ENCODE measurements at regions not wholly inside any gene's neighbourhood (a gene's known extent, or its start where the extent isn't known, plus 50 kb on each side); places are given as distances from the start of the nearest gene placed in this dataset.

DNA sequence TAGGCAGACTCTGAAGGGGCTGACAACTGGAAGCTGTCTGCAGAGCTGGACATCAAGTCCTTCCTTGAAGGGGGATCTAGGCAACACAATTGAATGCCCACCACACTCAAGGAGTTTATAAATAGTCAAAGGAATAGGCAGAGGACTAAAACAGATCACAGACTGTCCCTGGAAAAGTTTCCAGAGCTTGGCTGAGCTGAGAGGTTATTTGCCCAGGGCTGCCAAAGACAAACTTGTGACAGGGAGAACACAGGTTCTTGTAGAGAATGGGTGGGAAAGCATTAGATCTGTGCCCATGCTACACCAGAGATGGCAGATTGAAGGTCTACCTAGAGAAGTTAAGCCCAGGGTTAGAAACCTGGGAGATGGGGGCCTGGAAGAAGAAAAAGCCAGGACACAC lies 344.6 kb downstream of the MID1IP1 start:
- no peak for DNase-seq
- H3K27ac ChIP-seq (ENCODE audit: low read length, poor library complexity, severe bottlenecking) = no peak overlapping the region
- no peak overlapping the region for H2AK5ac ChIP-seq (ENCODE audit: low read length, severe bottlenecking)
- H4K91ac ChIP-seq (ENCODE audit: low read length) = no peak overlapping the region
- no peaks in the 10 kb centered on the region for H3K4me1 ChIP-seq (ENCODE audit: control insufficient read depth, insufficient read depth, low read depth, low read length)
- H3K18ac ChIP-seq (ENCODE audit: low read depth in 1 of 2, low read length in 2 of 2) = no peak overlapping the region
- H3K27me3 ChIP-seq (ENCODE audit: control insufficient read depth in 1 of 2, insufficient read depth in 1 of 2, low read length in 2 of 2) = peaks cover 0 to 25% of the 10 kb centered on the region in 2 experiments
- no peak overlapping the region for H2BK120ac ChIP-seq (ENCODE audit: low read depth, low read length)
- no peak overlapping the region for H3K9ac ChIP-seq (ENCODE audit: low read length)
- H3K36me3 ChIP-seq (ENCODE audit: control insufficient read depth in 1 of 2, insufficient read depth in 2 of 2, low read depth in 1 of 2, low read length in 2 of 2) = no peaks in the 10 kb centered on the region
- no peak overlapping the region for H2BK15ac ChIP-seq (ENCODE audit: low read depth, poor library complexity, severe bottlenecking)
- H4K8ac ChIP-seq (ENCODE audit: low read length) = no peak overlapping the region
- no peak overlapping the region for H2BK12ac ChIP-seq (ENCODE audit: low read length in 2 of 2)
- no peak overlapping the region for H3K4me2 ChIP-seq (ENCODE audit: low read length, poor library complexity, severe bottlenecking)
- H2BK5ac ChIP-seq (ENCODE audit: low read depth, low read length, poor library complexity, severe bottlenecking) = no peak overlapping the region
- no peak overlapping the region for H2AFZ ChIP-seq (ENCODE audit: low read depth, low read length)
- H3K4ac ChIP-seq (ENCODE audit: low read depth in 1 of 2, low read length in 2 of 2) = no peak overlapping the region
- H3K23ac ChIP-seq (ENCODE audit: low read length in 2 of 2) = no peak overlapping the region
- H3K9me3 ChIP-seq (ENCODE audit: control insufficient read depth, low read length) = no peaks in the 10 kb centered on the region
- H3K79me1 ChIP-seq (replicated peaks; ENCODE audit: low read length, poor library complexity, severe bottlenecking) = no peaks in the 10 kb centered on the region
- H3K4me3 ChIP-seq (ENCODE audit: insufficient read depth in 1 of 2, low read depth in 1 of 2, low read length in 2 of 2) = no peak overlapping the region
- no peak overlapping the region for H3K14ac ChIP-seq (ENCODE audit: low read length in 2 of 2)

DNA sequence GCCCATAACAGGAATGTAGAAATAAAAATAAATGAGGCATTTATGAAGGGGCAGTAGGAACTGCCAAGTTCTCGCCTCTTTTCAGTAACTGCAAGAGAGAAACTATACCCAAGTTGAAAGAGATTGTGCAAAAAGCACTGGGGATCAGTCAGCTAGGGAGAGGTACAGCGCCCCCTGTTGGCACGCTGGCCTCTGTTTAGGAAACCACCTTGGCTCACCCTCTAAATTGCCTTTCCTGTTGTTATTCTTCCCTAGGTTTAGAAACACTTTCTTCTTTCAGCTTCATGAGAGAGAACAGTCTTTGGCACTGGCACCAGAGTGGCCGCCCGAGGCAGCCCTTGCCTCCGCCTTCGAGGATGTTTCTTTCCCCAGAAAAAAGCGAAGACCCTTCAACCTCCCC lies 348.5 kb downstream of the MID1IP1 start:
- Histone ChIP-seq H3K4me2 (ENCODE audit: low read length, poor library complexity, severe bottlenecking) (no peak overlapping the region), H2BK5ac (ENCODE audit: low read depth, low read length, poor library complexity, severe bottlenecking) (no peak overlapping the region), H3K36me3 (ENCODE audit: control insufficient read depth in 1 of 2, insufficient read depth in 2 of 2, low read depth in 1 of 2, low read length in 2 of 2) (no peaks in the 10 kb centered on the region), H3K27ac (ENCODE audit: low read length, poor library complexity, severe bottlenecking) (no peak overlapping the region), H3K4me1 (ENCODE audit: control insufficient read depth, insufficient read depth, low read depth, low read length) (no peaks in the 10 kb centered on the region), H3K14ac (ENCODE audit: low read length in 2 of 2) (no peak overlapping the region), H2AFZ (ENCODE audit: low read depth, low read length) (no peak overlapping the region), H3K4me3 (ENCODE audit: insufficient read depth in 1 of 2, low read depth in 1 of 2, low read length in 2 of 2) (no peak overlapping the region), H3K23ac (ENCODE audit: low read length in 2 of 2) (no peak overlapping the region), H3K4ac (ENCODE audit: low read depth in 1 of 2, low read length in 2 of 2) (no peak overlapping the region), H2BK120ac (ENCODE audit: low read depth, low read length) (no peak overlapping the region), H3K9ac (ENCODE audit: low read length) (no peak overlapping the region), H2BK12ac (ENCODE audit: low read length in 2 of 2) (no peak overlapping the region), H3K9me3 (ENCODE audit: control insufficient read depth, low read length) (no peaks in the 10 kb centered on the region), H3K18ac (ENCODE audit: low read depth in 1 of 2, low read length in 2 of 2) (no peak overlapping the region), H3K27me3 (ENCODE audit: control insufficient read depth in 1 of 2, insufficient read depth in 1 of 2, low read length in 2 of 2) (peaks cover 0 to 26% of the 10 kb centered on the region in 2 experiments), H4K91ac (ENCODE audit: low read length) (no peak overlapping the region), H2AK5ac (ENCODE audit: low read length, severe bottlenecking) (no peak overlapping the region), H3K79me1 (replicated peaks; ENCODE audit: low read length, poor library complexity, severe bottlenecking) (no peaks in the 10 kb centered on the region), H4K8ac (ENCODE audit: low read length) (no peak overlapping the region), H2BK15ac (ENCODE audit: low read depth, poor library complexity, severe bottlenecking) (no peak overlapping the region)
- 11% methylated on average over 6 of the region's 8 CpGs for WGBS
- DNase-seq = peak; percentile 23

DNA sequence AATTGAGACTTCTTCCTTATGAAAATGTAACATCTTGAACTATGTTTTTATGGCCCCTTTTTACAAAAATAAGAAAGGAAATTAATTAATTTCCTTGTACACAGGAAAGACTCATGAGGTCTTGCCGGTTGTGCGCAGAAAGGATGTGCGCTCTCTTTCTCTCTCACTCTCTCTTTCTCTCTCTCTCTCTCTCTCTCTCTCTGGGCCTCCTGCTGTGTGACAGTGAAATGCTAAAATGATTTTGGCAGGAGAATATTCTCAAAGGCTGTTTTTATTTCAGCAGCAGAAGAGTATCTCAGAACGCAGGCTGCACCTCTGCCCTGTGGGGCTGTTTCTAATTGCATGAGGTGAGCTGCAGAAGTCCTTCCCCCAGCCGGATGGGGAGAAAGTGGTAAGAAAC lies 349.0 kb downstream of the MID1IP1 start:
- Histone ChIP-seq H3K4me1 (ENCODE audit: control insufficient read depth, insufficient read depth, low read depth, low read length) (no peaks in the 10 kb centered on the region), H2BK5ac (ENCODE audit: low read depth, low read length, poor library complexity, severe bottlenecking) (no peak overlapping the region), H3K79me1 (replicated peaks; ENCODE audit: low read length, poor library complexity, severe bottlenecking) (no peaks in the 10 kb centered on the region), H3K4me3 (ENCODE audit: insufficient read depth in 1 of 2, low read depth in 1 of 2, low read length in 2 of 2) (no peak overlapping the region), H3K9ac (ENCODE audit: low read length) (no peak overlapping the region), H3K14ac (ENCODE audit: low read length in 2 of 2) (no peak overlapping the region), H3K18ac (ENCODE audit: low read depth in 1 of 2, low read length in 2 of 2) (no peak overlapping the region), H2BK120ac (ENCODE audit: low read depth, low read length) (no peak overlapping the region), H3K27ac (ENCODE audit: low read length, poor library complexity, severe bottlenecking) (no peak overlapping the region), H4K91ac (ENCODE audit: low read length) (no peak overlapping the region), H4K8ac (ENCODE audit: low read length) (no peak overlapping the region), H3K36me3 (ENCODE audit: control insufficient read depth in 1 of 2, insufficient read depth in 2 of 2, low read depth in 1 of 2, low read length in 2 of 2) (no peaks in the 10 kb centered on the region), H2BK15ac (ENCODE audit: low read depth, poor library complexity, severe bottlenecking) (no peak overlapping the region), H3K4me2 (ENCODE audit: low read length, poor library complexity, severe bottlenecking) (no peak overlapping the region), H3K23ac (ENCODE audit: low read length in 2 of 2) (no peak overlapping the region), H2BK12ac (ENCODE audit: low read length in 2 of 2) (no peak overlapping the region), H2AK5ac (ENCODE audit: low read length, severe bottlenecking) (no peak overlapping the region), H2AFZ (ENCODE audit: low read depth, low read length) (no peak overlapping the region), H3K9me3 (ENCODE audit: control insufficient read depth, low read length) (no peaks in the 10 kb centered on the region), H3K4ac (ENCODE audit: low read depth in 1 of 2, low read length in 2 of 2) (no peak overlapping the region), H3K27me3 (ENCODE audit: control insufficient read depth in 1 of 2, insufficient read depth in 1 of 2, low read length in 2 of 2) (peaks cover 0 to 29% of the 10 kb centered on the region in 2 experiments)
- DNase-seq = no peak
- WGBS = 19% methylated on average over 1 of the region's 5 CpGs

DNA sequence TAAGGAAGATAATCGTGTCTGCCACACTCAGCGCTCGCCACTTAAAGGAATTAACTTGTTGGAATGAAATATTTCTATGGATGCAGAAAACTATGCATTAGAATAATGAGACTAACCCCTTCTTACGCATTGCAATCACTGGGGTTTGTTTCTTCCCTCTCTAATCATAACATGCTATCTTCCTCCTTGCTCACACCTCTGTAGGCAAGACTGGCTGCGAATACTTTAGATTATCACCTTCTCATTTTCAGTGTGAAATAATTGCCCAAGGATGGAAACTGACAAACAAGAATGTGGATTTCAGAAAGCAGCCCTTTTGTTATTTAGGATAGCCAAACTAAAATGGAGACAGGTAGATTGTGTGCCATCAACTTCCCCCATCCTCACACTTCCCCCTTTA lies 349.4 kb downstream of the MID1IP1 start:
- Histone ChIP-seq H3K4me1 (ENCODE audit: control insufficient read depth, insufficient read depth, low read depth, low read length) (no peaks in the 10 kb centered on the region), H3K23ac (ENCODE audit: low read length in 2 of 2) (no peak overlapping the region), H2AK5ac (ENCODE audit: low read length, severe bottlenecking) (no peak overlapping the region), H3K79me1 (replicated peaks; ENCODE audit: low read length, poor library complexity, severe bottlenecking) (no peaks in the 10 kb centered on the region), H3K9ac (ENCODE audit: low read length) (no peak overlapping the region), H3K27ac (ENCODE audit: low read length, poor library complexity, severe bottlenecking) (no peak overlapping the region), H3K9me3 (ENCODE audit: control insufficient read depth, low read length) (no peaks in the 10 kb centered on the region), H2BK120ac (ENCODE audit: low read depth, low read length) (no peak overlapping the region), H3K27me3 (ENCODE audit: control insufficient read depth in 1 of 2, insufficient read depth in 1 of 2, low read length in 2 of 2) (peaks cover 0 to 26% of the 10 kb centered on the region in 2 experiments), H2BK15ac (ENCODE audit: low read depth, poor library complexity, severe bottlenecking) (no peak overlapping the region), H2BK5ac (ENCODE audit: low read depth, low read length, poor library complexity, severe bottlenecking) (no peak overlapping the region), H3K18ac (ENCODE audit: low read depth in 1 of 2, low read length in 2 of 2) (no peak overlapping the region), H3K4ac (ENCODE audit: low read depth in 1 of 2, low read length in 2 of 2) (no peak overlapping the region), H4K91ac (ENCODE audit: low read length) (no peak overlapping the region), H3K36me3 (ENCODE audit: control insufficient read depth in 1 of 2, insufficient read depth in 2 of 2, low read depth in 1 of 2, low read length in 2 of 2) (no peaks in the 10 kb centered on the region), H3K4me3 (ENCODE audit: insufficient read depth in 1 of 2, low read depth in 1 of 2, low read length in 2 of 2) (no peak overlapping the region), H2AFZ (ENCODE audit: low read depth, low read length) (no peak overlapping the region), H3K4me2 (ENCODE audit: low read length, poor library complexity, severe bottlenecking) (no peak overlapping the region), H2BK12ac (ENCODE audit: low read length in 2 of 2) (no peak overlapping the region), H4K8ac (ENCODE audit: low read length) (no peak overlapping the region), H3K14ac (ENCODE audit: low read length in 2 of 2) (no peak overlapping the region)
- DNase-seq = no peak
- 100% methylated on average over 1 of the region's 5 CpGs for WGBS
